GM12892 (cell line): ENCODE measurements at regions not wholly inside any gene's neighbourhood (a gene's known extent, or its start where the extent isn't known, plus 50 kb on each side); places are given as distances from the start of the nearest gene placed in this dataset.

Source experiments
- POLR2A ChIP-seq: IDR thresholded peaks from 2 replicates; pipeline ENCODE4 v1.6.1; 2011; ENCODE audit warnings: low read depth, low read length, control low read depth
- POLR2AphosphoS5 ChIP-seq: IDR thresholded peaks from 2 replicates; pipeline ENCODE4 v1.6.1; 2011; ENCODE audit warnings: low read depth, low read length, control low read depth
- TAF1 ChIP-seq: IDR thresholded peaks from 2 replicates; pipeline ENCODE4 v1.6.1; 2011; ENCODE audit warnings: low read depth, mild to moderate bottlenecking, control low read depth, low read length, borderline replicate concordance

DNA sequence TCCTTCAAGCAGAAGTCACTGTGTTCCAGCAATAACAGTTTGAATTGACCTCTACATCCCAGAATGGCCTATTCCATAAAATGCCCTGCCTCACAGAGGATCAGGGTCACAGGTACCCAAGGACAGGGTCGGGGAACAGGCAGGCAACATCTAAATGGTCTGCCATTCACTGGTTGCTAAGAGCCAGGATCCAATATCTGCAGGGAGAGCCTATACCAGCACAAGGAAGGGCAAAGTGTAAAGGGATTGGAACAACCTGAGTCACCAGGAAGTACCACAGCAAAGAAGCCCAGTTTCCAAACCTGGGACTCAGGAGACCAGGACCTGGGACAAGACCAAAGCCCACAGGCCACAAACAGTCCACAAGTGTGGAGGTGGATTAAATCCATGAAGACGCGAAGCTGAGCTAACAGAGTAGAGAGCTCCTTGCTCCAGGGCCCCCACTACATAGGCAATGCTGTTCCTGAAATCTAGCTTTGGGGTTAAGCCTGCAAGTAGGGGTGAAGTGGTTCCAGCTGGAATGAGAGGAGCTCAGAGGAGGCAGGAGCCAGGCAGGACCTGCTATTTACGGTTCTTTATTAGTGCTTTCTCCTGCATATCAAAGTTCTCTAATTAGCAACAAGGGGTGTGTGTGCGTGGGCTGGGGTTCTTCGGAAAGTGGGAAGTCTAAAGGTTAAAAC, 274.3 kb downstream of the BCL11B start:
- TF ChIP-seq TAF1 (no peak), POLR2AphosphoS5 (no peak), POLR2A (no peak)
